ENCODE measurements at regions not wholly inside any gene's neighbourhood (a gene's known extent, or its start where the extent isn't known, plus 50 kb on each side); places are given as distances from the start of the nearest gene placed in this dataset.
"Not testable (repeated sequence)": the region's sequence is repeated elsewhere in the genome, so short reads cannot be mapped to it uniquely, and the experiment has no call there.

GRCh38 chr1:234770924-234771540 lies 161.1 kb upstream of the IRF2BP2 start:
- DNase-seq: no peak

- peak; percentile 71 for DNase-seq
Measured at GRCh38 chr1:234769986-234770795, 160.2 kb upstream of the IRF2BP2 start.

- DNase-seq: no peak
Measured at GRCh38 chr1:234769284-234769985, 159.5 kb upstream of the IRF2BP2 start.

DNA sequence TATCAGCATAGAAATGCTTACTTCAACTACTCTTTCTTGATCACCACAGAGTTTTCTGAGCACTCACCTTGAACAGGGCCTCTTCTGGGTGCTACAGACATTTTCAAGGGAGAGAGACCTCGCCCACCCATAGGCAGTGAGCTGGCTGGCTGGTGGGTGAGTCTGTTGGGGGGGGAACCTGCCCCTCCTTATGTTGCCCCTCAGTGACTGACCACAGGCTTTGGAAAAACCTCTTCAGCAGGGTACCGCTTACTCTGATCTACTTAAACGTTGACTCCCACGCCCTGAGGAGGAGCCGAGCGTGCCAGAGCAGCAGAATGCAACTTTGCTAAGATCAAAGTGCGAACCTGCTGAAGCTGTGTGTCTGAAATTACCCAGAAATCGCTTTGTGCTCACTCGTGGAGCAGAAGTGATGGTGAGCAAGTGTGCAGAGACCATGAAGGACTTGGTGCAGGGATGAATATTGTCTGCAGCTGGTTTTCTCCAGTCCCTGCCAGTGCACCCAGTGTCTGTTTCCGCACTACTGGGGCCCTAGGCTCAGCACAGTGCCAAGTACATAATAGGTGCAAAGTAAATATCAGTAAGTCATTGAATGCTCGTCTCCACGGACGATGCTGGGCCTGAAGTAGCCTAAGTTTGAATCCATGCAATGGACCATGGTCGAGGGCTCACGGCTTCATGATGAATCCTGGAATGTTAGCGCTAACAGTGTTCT lies 158.7 kb upstream of the IRF2BP2 start:
- DNase-seq: no peak

GRCh38 chr1:234768171-234768568 lies 158.2 kb upstream of the IRF2BP2 start:
- no peak for DNase-seq

GRCh38 chr1:234765672-234766071 lies 155.7 kb upstream of the IRF2BP2 start:
- no peak for DNase-seq

GRCh38 chr1:234765181-234765580 lies 155.2 kb upstream of the IRF2BP2 start:
- no peak for DNase-seq

- no peak for DNase-seq
Measured at GRCh38 chr1:234763910-234764309, 153.9 kb upstream of the IRF2BP2 start.

DNA sequence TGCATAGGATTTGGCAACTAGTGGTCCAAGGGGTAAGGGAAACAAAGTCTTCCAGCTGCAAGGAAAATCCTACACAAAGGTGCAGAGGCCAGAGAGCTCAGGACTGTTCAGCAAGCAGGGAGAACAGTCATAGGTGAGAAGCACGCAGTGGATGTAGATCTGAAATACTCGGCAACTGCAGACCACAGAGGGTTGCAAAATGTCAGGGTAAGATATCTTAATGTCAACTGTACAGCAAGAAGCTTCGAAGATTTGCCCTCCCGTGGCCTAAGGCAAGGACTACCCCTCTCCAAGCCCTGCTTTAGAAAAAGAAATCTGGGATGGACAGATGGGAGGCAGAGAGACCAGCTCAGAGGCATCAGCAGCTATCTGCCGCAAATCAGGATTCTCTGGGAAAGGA lies 153.4 kb upstream of the IRF2BP2 start:
- no peak for DNase-seq

- not testable (repeated sequence) for DNase-seq
Measured at GRCh38 chr1:234762127-234762526, 152.1 kb upstream of the IRF2BP2 start.

DNA sequence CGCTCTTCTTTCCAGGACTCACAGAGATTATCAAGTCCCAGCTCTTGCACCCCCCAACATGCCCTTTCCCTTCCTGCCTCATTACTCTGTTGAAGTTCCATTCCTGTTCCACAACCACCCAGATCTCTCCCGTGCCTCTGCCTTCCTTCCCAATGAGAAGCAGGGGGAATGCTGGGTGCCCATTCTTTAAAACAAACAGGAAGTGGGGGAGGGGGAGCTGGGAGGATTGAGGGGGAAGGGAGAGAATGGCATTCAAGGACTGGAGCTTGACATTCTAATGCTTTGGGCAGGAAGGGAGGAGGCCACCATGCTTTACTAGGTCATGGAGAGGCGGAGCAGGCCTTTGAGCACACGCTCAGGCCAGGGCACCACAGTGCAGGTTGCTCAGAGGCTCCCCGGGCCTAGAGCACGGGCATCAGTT lies 150.3 kb upstream of the IRF2BP2 start:
- no peak for DNase-seq

DNA sequence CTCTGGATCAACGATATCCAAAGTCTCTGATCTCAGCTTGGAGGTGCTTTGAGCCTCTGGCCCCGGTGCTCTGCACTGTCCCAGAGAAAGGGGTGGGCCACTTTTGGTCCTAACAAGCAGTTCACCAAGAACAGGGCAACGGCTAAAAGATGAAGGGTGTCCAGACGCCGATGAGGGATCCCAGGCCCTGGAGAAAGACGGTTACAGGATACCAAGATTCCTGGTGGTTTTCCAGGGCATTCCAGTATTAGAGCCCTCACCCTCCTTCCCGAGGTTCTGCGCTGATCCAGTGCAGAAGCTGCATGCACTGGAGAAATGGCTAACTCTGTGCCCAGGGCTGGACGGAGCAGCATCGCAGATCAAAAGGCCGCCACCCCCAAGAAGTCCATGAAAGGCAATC lies 149.9 kb upstream of the IRF2BP2 start:
- no peak for DNase-seq

DNA sequence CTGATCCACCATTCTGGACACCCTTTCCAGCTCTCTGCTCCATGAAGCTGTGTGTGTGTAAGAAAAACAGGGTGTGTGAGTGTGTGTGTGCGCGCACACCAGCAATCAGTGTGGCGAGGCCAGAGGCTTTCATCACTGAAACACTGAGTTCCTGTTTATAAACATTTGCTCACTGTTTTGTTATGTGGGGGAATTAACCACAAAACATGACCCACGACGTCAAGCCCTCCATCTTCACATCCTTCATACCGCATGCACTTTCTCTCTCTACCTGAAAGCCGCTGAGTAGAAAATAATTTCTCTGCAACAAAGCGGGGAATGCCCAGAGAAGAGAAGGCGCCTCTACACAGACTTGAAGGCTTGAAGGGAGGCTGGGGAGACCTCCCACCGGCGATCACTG lies 148.9 kb upstream of the IRF2BP2 start:
- DNase-seq: no peak

DNA sequence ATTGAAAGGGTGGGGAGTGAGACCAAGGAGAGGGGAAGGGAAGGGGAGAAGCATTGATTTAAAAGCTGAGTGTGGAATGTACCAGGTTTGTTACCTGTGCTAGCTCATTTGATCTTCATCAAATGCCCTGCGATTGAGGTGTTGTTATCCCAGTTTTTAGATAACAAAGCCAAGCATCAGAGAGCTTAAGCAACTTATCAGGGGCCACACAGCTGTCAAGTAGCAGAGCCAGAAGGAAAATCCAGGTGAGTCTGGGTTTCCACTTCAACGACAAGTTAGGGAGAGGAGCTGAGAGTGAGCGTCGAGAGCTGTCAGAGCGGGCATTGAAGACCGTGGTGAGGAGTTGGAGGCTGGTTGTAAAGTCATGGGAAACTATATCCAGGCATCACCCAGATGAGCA lies 146.9 kb upstream of the IRF2BP2 start:
- no peak for DNase-seq

GRCh38 chr1:234756066-234756774 lies 146.2 kb upstream of the IRF2BP2 start:
- DNase-seq: no peak

DNA sequence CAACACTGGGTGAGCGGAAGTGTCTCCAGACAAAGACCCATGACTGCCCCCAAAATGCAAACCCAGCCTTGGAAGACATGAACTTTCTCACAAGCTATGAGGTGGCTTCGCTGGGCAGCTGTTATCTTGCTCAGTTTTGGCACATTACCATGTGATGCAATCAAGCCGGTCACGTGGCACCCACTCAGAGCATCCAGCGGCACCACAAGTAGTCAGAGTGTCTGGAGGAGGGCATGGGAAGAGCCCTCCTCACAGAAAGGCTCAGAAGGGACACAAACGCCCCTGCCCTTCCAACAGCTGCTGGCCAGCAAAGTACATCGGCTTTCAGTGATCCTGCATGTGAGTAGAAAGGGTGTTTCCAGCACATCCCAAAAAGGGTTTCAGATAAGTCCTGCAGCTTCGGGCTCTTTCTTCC lies 145.5 kb upstream of the IRF2BP2 start:
- peak; percentile 52 for DNase-seq

GRCh38 chr1:234753979-234754378 lies 144.0 kb upstream of the IRF2BP2 start:
- DNase-seq: no peak

DNA sequence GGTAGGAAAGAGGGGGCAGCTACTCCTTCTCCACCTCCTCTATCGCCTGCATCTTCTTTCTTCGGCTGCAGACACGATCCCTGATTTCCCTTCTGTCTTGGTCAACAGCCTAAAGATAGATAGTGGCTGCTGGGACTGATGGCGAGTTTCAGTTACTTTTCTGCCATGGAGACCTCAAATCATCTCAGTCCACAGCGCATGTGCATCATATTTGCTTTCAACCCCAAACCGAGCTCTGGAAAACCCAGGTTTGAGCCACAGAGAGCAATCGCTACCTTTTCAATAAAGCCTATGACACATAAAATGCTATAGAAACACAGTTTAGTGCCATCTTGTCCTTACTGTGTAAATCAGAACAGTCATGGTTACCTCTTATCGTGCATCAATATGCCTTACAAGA lies 142.9 kb upstream of the IRF2BP2 start:
- no peak for DNase-seq

- no peak for DNase-seq
Measured at GRCh38 chr1:234751678-234752077, 141.7 kb upstream of the IRF2BP2 start.

GRCh38 chr1:234750922-234751627 lies 141.1 kb upstream of the IRF2BP2 start:
- DNase-seq: no peak

DNA sequence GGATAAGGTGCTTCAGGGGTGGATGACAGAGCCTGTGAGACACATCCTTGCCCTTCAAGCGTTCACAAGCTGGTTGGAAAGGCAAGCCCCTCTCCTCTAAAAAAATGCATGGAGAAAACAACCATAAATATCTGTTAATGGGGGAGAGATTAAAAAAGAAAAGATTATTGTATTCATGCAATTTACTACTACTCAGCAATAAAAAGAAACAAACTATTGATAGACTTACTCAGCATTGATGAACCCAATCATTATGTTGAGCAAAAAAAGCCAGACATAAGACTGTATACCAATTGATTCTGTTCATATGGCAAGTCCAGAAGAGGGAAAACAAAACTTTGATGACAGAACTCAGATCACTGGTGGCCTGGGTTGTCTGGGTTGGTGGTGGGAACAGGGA lies 138.7 kb upstream of the IRF2BP2 start:
- no peak for DNase-seq

DNA sequence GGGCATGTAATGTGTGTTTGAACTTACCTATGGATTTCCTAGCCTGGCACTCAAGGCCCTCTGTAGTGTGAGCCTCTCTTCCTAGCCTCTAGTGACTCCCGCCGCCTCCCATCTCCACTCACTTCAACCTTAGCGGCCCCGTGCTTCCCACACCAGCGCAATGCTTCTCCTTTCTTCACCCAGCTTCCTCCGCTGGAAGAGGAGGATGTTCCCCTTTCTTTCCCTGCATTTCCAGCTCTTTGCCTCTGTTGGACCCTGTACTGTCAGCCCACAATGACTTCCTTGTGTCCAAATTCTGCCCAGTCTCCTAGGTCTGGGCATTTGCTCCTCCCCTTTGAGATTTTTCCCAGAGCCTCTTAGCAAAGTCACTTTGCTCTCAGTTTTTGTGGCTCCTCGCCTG lies 138.1 kb upstream of the IRF2BP2 start:
- DNase-seq: no peak
